GM12874 (cell line): ENCODE measurements at regions not wholly inside any gene's neighbourhood (a gene's known extent, or its start where the extent isn't known, plus 50 kb on each side); places are given as distances from the start of the nearest gene placed in this dataset.
A peak's percentile ranks its signal among the peaks of the same experiment; 100 is the strongest.

Source experiments
- CTCF ChIP-seq: IDR thresholded peaks from 2 replicates; pipeline ENCODE4 v1.5.1; 2011; ENCODE audit warnings: low read depth, mild to moderate bottlenecking, control low read depth, low read length, moderate library complexity; ENCODE audit not compliant: insufficient read depth

DNA sequence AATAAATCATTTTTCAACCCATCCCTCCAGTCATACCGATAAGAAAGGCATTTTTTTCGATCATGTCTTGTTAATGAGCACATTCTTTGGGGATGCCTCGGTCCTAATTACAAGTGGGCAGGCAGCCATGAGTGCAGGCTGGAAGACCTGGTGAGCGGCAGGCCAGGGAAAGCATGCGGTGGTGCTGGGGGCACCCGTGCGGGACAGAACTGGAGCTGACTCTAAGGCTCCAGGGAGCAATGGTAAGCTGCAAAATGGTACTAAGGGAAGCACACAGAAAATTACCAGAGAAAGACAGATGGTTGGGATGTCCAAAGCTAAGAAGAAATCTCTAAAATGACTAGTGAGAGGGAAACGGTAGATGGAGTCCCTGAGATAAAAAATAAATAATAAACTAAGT is 411.0 kb upstream of the AGA start:
- no peak for TF ChIP-seq CTCF

- no peak for TF ChIP-seq CTCF
Measured at GRCh38 chr4:177855507-177856197, 413.4 kb upstream of the AGA start.

DNA sequence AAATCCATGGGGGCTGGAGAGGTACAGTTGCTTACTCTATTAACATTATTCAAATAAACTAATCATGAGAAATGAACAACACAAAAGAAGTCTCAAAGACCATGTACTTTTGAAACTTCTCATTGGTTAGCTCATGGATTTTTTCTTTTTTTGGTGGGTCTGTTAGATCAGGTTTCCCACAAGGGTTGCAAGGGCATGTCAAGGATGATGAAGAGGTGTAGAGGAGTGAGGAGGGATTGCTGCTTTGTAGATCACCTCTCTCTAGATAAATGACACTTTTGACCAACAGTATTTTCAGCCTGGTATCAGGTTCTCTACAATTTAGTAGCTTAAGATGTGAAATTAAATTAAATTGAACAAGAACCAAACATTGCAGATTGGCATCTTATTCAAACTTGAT is 417.9 kb upstream of the AGA start:
- no peak for TF ChIP-seq CTCF

GRCh38 chr4:177861551-177862094 is 419.4 kb upstream of the AGA start:
- TF ChIP-seq CTCF = no peak

DNA sequence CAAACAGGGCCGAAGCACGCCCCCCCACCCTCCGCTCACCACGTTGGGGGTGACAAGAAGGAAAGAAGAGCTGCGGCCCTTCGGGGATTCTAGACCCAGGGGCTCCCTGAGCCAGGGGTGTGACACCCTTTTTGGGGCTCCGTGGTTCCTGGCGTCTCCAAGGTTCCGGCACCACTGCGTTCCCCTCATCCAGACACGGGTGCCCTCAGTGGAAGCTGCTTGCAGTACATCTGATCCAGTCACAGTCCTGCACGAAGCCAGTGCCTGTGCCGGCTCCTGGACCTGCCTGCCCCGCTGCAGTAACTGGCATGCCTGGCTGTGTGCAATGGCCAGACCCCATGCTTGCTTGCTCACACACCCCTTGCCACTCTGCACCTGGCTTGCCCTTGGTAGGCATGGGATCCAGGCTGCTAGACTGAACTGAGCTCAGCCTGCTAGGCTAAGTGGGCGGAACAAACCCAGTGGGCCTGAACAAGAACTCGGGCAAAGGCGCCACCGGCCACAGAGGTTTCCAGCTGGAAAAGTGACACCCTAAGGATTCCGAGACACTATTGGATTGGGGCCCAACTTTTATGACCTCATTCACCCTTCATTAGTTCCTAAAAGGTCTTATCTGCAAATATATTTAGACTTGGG is 420.4 kb upstream of the AGA start:
- TF ChIP-seq CTCF = no peak

- TF ChIP-seq CTCF = peak; percentile 34; the same call in 1 of the 2 replicates
Measured at GRCh38 chr4:177879851-177880250, 437.6 kb upstream of the AGA start.

DNA sequence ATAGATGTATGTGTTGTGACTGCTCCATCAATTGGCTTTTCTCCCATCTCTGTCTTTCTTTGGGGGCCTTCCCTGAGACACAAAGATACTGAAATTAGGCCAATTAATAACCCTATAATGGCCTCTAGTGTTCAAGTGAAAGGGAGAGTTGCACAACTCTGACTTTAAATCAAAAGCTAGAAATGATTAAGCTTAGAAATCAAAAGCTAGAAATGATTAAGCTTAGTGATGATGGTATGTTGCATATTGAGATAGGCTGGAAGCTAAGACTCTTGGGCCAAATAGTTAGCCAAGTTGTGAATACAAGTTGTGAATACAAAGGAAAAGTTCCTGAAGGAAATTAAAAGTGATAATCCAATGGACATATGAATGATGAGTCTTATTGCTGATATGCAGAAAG is 452.9 kb upstream of the AGA start:
- TF ChIP-seq CTCF = no peak
